A204.1 (cell line): ENCODE measurements at regions not wholly inside any gene's neighbourhood (a gene's known extent, or its start where the extent isn't known, plus 50 kb on each side); places are given as distances from the start of the nearest gene placed in this dataset.
"Not testable (repeated sequence)": the region's sequence is repeated elsewhere in the genome, so short reads cannot be mapped to it uniquely, and the experiment has no call there.

Experiments used
- FAIRE-seq: peaks from 2 replicates; lab custom pipeline; 2012; peaks lifted over from hg19 to GRCh38; lab: Jason Lieb, UNC

GRCh38 chr16:65833171-65833871, 533.2 kb upstream of the CDH5 start:
- no peak for FAIRE-seq

DNA sequence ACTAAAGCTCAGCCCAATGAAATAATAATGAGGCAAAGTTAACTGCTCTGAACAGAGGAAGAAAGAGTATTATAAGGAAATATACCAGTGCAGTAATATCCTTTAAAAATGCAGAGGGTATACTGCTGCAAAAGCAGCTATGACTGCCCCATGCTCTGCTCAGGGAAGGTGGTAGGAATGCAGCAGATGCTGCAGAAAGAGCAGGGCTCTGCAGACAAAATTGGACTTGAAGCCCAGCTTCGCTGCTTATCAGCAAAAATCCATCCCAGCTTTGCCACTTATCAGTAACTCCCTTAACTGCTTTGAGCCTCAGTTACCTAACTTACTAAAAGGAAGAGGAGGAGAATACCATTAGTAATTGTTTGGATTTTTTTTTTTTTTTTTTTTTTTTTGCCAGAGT, 533.8 kb upstream of the CDH5 start:
- FAIRE-seq, result no peak

DNA sequence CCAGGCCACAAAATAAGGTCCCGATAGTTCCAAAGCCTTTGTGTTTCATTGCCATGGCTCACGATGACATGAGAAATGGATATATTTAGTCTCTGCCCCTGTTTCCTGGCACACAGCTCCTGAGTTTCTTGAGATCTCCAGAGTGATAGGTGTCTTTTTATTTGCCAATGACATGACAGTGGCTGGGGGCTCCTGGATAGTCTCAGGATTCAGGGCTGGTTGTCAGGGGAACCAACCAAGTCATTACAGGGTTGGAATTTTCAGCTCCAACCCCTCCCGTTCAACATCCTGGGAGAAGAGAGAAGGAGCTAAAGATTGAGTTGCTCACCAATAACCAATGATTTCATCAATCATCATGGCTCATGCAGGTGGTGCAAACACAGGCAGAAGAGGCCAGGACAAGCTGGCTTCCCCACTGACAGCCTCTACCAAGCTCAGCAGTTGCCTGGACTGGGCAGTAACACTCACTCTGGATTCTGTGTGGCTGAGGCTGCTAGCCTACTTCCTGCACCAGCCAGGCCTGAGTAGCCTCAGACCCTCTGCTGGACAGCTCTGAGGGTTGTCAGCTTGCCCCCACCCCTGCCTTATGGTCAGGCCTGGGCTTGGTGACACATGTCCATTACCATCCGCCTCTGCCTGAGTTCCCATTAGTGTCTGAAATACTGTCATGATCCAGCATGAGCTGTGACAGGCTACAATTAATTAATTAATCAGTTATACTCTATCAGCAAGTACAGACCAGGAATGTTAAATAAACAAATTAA, 534.4 kb upstream of the CDH5 start:
- FAIRE-seq, result no peak

- FAIRE-seq, result no peak
Observed at GRCh38 chr16:65829076-65829475, 537.4 kb upstream of the CDH5 start.

- FAIRE-seq, result no peak
Observed at GRCh38 chr16:65828296-65828695, 538.2 kb upstream of the CDH5 start.

GRCh38 chr16:65827231-65827630, 539.3 kb upstream of the CDH5 start:
- FAIRE-seq, result no peak

DNA sequence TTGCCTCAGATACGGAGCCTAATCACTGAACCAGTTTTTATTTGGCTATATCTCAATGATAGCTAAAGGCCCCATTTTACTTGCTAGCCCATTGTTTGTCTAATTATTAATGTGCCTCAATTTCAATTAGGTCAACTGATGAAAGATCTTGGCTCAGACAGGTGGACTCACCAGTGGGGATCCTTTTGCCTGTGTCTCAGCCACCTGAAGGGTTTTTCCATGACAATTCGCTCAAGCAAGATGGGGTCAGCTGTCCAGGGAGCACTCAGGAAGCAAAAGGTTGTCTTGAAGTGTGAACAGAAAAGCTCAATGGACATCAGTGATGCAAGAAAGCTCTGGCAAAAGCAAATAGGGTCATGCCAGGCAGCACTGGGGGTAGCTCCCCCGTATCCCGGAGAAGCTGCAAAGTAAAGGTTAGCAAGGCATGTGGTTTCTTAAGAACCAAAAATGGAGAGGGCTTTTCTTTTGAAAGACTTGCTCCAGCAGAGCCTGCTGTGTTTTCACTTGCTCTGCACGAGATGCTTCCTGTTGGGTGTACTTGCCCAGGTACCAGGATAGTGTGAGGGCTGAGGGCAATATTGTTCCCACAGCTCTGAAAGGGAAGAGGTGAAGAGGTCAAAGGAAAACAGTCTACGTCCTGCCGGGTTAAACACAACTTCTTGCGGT, 541.2 kb upstream of the CDH5 start:
- FAIRE-seq, result no peak

DNA sequence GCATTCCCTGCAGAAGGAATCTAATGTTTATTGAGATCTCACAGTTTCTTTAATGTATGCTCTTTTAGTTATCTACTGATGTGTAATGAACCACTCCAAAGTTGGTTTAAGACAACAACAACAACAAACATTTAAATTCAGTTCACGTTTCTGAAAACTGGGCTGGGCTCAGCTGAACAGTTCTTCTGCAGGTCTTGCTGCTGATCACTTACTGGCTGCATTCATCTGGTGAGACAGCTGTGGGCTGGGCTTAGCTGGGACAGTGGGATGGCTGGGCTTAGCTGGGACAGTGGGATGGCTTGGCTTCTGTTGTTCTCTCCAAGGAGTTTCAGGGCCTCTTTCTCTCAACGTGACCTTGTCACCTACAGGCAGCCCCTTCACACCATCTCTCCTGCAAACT, 544.3 kb upstream of the CDH5 start:
- no peak for FAIRE-seq

GRCh38 chr16:65819136-65819898, 547.2 kb upstream of the CDH5 start:
- no peak for FAIRE-seq

DNA sequence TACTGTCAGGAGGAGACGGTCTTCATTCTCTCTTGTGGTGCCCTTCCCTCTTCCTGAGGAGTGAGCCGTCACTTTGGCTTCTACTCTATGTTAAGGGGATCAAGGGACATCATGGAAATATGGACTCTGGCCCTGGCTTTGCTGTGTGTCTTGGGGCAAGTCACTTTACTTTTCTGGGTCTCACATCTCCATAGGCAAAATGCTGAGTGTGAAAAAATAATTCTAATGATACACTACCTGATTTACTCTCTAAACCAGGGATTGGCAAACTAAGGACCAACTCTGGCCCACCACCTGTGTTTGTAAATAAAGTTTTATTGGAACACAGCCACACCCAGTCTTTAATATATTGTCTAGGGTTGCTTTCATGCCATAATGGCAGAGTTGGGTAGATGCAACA, 548.7 kb upstream of the CDH5 start:
- FAIRE-seq, result no peak

- FAIRE-seq, result no peak
Observed at GRCh38 chr16:65817066-65817465, 549.4 kb upstream of the CDH5 start.

GRCh38 chr16:65816556-65816955, 549.9 kb upstream of the CDH5 start:
- FAIRE-seq, result no peak

- FAIRE-seq, result no peak
Observed at GRCh38 chr16:65815707-65816106, 550.8 kb upstream of the CDH5 start.

DNA sequence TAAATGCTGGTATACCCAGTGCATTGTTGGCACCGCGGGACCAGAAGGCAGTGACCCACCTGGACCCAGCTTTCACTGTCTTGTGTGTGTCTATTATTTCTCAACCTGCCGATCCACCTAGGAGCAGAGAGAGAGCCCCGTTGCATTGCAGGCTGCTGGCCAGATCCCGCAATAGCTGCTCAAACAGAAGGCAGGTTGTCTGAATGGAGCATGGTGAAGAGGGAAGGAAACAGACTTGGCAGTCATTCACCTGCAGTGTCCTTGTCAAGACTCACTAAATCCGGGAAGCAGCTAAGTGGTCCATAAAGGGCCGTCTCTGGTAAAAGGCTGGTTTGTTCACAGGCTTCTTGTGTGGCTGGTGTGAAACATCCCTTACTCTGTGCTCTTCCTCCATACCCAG, 552.6 kb upstream of the CDH5 start:
- FAIRE-seq, result not testable (repeated sequence)

GRCh38 chr16:65809627-65810026, 556.9 kb upstream of the CDH5 start:
- no peak for FAIRE-seq

- no peak for FAIRE-seq
Observed at GRCh38 chr16:65808790-65809189, 557.7 kb upstream of the CDH5 start.

- no peak for FAIRE-seq
Observed at GRCh38 chr16:65807858-65808257, 558.6 kb upstream of the CDH5 start.

GRCh38 chr16:65805704-65806103, 560.8 kb upstream of the CDH5 start:
- not testable (repeated sequence) for FAIRE-seq

GRCh38 chr16:65796481-65796880, 570.0 kb upstream of the CDH5 start:
- FAIRE-seq, result no peak

DNA sequence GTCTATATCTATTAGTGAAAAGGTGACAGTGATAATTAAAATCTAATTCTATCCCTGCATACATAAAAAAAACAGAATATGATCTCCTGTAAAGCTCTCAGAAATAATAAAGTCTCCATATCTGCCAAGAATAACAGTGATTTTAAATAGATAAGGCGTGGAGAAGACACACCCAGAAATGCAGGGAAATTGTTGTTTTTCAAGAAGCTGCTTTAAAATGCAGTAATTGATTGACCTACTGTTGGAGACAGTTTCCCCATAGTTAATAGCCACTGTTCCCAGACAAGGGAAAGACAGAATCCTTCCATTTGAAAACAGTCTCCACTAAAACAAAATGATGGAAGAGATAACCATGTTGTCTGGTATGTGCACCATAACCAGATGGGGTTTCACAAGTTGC, 571.5 kb upstream of the CDH5 start:
- no peak for FAIRE-seq

DNA sequence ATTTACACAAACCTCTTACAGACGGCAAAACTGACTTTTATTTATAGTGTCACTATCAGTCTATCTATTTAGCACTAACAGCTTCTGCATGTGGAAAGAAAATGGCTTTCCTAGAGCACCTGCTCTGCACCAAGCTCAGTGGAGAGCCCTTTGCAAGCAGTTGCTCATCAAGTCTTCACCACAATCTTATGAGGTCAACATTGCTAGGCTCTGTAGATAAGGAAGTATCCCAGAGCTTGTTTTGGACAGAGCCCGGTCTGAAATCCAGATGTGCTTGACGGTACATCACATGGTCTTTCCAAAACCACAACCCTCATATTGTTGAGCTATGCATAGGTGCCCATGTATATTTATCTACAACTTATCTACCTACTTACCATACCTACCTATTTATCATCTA, 572.7 kb upstream of the CDH5 start:
- no peak for FAIRE-seq

GRCh38 chr16:65790768-65791167, 575.7 kb upstream of the CDH5 start:
- FAIRE-seq, result no peak
